GM12873 (cell line): ENCODE measurements at regions not wholly inside any gene's neighbourhood (a gene's known extent, or its start where the extent isn't known, plus 50 kb on each side); places are given as distances from the start of the nearest gene placed in this dataset.

ENCODE experiments used
- TF ChIP-seq, protein P1 (sequence below): IDR thresholded peaks from 2 replicates; pipeline ENCODE4 v1.5.1; 2012; ENCODE audit warnings: low read depth, mild to moderate bottlenecking, moderate library complexity, low read length, control low read depth; ENCODE audit not compliant: insufficient read depth; ENCODE audit errors: missing control alignments

DNA sequence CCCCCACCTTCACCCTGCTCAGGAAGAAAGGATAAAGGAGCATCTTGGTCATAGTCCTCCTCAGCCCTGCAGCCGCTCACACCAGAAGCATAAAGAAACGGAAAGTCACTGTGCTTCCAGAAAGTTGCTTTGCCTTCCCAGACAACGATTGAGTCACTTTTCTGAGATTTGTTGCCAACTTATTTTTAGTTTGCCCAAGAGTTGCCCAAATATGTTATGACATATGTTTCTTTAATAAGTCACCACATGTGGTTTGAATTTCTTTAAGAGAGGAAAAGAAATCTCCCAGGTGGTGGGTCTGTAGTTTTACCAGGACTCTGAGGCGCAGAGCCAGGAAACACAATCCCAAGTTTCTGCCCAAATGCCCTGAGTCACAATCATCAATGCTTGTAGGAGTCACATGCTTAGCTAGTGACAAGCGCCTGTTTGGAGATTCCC lies 63.4 kb upstream of the LRCH1 start:
- TF ChIP-seq, protein P1, sequence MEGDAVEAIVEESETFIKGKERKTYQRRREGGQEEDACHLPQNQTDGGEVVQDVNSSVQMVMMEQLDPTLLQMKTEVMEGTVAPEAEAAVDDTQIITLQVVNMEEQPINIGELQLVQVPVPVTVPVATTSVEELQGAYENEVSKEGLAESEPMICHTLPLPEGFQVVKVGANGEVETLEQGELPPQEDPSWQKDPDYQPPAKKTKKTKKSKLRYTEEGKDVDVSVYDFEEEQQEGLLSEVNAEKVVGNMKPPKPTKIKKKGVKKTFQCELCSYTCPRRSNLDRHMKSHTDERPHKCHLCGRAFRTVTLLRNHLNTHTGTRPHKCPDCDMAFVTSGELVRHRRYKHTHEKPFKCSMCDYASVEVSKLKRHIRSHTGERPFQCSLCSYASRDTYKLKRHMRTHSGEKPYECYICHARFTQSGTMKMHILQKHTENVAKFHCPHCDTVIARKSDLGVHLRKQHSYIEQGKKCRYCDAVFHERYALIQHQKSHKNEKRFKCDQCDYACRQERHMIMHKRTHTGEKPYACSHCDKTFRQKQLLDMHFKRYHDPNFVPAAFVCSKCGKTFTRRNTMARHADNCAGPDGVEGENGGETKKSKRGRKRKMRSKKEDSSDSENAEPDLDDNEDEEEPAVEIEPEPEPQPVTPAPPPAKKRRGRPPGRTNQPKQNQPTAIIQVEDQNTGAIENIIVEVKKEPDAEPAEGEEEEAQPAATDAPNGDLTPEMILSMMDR, result no peak

DNA sequence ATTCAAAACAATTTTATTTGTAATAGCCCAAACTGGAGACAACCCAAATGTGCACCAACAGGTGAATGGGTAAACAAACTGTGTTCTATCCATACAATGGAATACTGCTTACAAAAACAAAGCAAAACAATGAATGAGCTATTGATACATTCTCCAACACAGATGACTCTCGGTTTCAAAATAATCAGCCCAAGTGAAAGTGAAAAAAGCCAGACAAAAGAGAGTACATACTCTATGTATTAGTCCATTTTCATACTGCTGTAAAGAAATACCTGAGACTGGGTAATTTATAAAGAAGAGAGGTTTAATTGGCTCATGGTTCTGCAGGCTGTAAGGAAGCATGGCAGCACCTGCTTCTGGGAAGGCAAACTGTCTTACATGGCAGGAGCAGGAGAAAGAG lies 65.2 kb upstream of the LRCH1 start:
- TF ChIP-seq, protein P1, result no peak

DNA sequence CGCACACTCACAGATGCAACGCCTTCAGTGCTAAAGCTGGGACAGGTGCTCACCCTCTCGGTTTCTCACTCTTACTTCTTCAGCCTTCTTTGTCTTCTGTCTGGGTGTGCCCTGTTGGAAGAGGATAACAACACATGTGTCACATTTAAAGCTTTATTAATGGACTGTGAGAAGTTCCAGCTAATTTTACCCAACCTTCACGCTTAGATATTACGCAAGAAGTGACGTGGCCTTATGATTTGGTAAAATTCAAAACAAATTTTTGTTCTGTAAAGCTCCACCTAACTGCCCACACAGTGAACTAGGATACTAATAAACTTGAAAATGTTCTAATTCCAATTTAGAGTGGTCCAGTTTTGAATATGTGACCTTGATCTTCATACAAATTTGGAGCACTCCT lies 66.7 kb upstream of the LRCH1 start:
- TF ChIP-seq, protein P1, result no peak

DNA sequence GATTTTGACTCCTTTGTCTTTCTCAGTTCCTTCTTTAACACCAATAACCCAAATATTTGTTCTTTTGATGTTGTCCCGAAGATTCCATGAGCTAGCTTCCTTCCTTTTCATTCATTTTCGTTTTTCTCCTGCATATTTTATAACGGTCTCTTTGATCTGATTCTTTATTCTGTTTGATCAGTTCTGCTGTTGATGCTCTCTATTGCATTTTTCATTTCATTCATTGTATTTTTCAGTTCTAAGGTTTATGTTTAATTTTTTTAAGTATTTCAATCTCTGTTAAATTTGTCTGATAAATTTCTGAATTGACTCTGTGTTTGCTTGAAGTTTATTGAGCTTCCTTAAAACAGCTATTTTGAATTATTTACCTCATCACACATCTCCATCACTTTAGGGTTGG lies 68.4 kb upstream of the LRCH1 start:
- TF ChIP-seq, protein P1, result no peak

DNA sequence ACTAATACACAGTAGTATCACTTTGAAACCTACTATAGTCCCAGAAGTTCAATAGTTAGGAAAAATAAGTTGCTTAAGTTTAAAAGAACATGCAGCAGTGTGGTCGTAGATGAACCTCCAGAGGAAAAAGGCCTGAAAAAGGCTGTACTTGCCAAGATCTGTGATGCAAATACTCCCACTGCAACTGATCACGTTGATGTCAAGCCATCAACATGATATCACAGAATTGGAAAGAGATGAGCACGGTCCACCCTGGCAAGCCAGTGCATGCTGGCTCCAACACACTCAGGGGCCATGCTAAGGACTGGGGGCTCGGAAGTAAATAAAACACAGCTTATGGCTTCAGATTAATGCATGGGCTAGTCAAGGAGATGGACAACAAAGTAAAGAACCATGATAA lies 71.8 kb upstream of the LRCH1 start:
- TF ChIP-seq, protein P1, result no peak

DNA sequence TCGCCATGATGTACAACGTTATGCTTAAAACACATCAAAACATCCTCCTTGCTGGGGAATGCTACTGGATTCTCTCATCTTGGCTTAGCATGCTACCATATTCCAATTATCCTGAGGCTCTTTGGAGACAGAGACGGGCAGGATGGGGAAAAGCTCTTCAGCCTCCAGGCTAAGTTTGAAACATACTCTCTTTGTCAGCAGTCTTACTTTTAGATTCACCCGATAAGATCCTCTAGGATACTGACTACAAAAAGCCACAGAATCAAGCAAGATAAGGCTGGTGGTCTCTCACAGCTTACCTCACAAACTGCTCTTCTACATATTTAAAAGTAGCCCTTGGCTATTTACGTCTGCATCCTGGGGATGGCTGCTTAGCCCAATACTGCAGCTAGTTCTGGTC lies 72.8 kb upstream of the LRCH1 start:
- TF ChIP-seq, protein P1, result no peak

DNA sequence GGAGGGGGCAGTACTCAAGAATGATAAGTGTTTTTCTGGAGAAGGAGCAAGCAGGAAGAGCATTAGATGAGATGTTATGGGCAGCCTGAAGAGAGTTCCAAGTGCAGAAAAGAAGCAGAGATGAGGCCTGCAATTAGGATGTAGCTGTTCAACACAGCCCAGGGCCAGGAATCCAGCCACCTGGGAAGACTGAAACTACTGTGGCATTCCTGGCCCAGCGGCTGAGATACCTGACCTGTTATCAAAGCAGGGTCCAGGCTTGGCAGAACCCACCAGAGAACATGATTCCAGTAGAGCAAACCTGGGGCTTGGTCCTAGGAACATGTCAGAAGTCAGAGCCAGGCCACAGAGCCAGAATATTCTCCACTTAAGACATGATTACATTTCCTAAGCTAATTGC lies 73.3 kb upstream of the LRCH1 start:
- TF ChIP-seq, protein P1, result no peak

DNA sequence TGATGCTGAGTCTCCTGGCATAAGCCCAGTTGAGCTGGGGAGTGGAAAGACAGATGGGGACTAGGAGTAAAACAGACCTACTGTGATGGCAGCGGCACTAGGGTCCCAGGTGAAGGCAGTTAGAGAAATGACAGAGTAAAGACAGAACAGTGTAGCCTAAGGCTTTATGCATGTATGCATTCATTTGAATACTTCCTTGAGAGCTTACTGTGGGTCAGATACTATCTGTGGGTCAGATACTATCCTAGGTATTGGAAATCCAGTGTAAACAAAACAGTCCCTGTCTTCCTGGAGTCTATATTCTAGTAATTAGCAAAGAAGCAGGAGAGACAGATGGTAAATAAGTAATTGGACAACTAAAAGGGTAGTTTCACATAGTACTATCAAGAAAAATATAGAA lies 73.7 kb upstream of the LRCH1 start:
- TF ChIP-seq, protein P1, result no peak
